Activated T-cell treated with anti-CD3 and anti-CD28 coated beads for 4 hours (primary cell): ENCODE measurements at regions not wholly inside any gene's neighbourhood (a gene's known extent, or its start where the extent isn't known, plus 50 kb on each side); places are given as distances from the start of the nearest gene placed in this dataset.
"Not testable (repeated sequence)": the region's sequence is repeated elsewhere in the genome, so short reads cannot be mapped to it uniquely, and the experiment has no call there.

Source experiments
- DNase-seq: peaks from one replicate; pipeline ENCODE4 v3.0.0-alpha.2; 2020

DNA sequence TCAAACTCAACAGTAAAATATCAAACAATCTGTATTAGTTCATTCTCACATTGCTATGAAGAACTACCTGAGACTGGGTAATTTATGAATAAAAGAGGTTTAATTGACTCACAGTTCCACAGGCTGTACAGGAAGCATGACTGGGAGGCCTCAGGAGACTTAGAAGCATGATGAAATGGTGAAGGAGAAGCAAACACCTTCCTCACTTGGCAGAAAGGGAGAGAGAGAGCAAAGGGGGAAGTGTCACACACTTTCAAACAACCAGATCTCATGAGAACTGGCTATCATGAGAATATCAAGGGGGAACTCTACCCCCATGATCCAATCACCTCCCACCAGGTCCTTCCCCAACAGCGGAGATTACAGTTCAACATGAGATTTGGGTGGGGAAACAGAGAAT lies 198.5 kb upstream of the CRIM1 start:
- not testable (repeated sequence) for DNase-seq

DNA sequence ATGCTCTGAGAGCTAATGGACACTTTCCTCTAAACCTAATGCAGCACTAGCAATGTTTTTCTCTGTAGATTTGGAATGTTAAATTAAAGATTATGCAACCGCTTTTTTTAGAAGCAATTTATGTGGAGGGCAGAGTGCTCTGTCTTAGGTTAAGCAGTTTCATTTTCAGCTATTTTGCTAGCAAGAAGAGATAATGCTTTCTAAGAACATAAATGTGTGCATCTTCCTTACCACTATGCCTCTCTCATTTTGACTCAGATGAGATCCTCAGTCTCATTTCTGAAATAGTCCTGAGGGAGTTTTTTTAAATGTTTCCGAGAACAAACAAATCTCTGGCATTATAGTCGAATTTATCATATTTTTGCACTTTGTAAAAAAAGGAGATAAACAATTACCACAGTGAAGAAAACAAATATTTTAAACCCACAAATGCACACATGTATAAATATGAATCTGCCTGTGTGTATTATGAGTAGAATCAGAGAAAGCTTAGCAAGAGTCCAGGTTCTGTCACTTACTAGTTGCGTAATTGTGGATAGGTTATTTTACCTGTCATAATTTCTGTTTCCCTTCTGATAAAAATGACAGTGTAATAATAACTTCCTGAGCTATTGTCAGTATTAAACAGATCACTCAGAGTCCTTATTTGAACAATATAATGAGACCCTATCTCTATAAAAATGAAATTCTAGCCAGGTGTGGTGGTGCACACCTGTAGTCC lies 207.7 kb upstream of the CRIM1 start:
- DNase-seq, result no peak

DNA sequence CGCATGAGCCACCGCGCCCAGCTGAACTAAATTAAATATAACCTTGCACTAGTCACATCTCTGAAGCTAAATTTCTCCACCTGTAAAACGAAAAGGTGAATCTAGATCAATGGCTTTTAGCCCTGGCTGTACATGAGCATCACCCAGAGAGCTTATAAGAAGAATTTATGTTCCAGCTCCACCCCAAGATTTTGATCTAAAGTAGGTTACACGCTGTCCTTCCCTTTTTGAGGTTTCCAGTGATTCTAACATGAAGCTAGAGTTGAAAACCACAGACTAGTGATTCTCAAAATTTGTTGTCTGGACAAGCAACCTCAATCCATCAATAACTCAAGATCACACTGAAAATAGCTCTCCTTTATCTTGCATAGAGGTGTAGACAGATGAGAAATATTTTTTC lies 208.8 kb upstream of the CRIM1 start:
- no peak for DNase-seq

DNA sequence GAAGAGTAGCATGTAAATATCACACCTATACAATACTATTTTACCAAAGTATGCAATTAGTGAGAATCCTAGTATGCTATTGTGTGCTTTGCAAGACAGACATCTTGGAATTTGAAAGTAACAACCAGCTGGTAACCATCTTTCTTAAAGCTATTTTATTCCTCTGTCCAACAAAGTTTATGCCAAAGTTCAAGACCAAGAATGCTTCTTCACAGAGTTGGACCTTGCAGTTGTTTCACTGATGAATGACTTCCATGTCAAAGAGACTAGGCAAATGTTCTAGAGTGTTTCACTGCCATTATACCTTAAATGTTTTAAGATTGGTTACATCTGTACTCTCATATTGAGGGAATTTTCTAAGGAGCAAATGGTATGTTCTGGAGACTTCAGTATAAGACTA lies 215.2 kb upstream of the CRIM1 start:
- no peak for DNase-seq

DNA sequence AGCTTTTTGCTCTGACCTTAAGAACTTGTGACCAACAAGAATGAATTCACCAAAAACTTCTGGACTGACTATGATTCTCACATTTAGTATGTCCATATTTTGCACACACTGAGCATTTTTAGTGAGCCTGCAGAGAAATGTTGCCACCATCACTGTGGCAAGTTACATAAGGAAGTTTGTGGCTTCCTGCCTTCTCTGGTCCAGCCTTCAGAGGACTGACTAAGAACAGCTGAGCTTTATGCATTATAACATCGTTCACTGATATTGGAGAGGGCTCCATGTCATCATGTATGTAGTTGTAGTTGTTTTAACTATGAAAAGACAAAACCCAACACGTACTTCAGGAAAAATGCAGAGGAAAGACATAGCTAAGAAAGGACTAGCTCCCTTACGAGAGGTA lies 218.0 kb upstream of the CRIM1 start:
- no peak for DNase-seq

DNA sequence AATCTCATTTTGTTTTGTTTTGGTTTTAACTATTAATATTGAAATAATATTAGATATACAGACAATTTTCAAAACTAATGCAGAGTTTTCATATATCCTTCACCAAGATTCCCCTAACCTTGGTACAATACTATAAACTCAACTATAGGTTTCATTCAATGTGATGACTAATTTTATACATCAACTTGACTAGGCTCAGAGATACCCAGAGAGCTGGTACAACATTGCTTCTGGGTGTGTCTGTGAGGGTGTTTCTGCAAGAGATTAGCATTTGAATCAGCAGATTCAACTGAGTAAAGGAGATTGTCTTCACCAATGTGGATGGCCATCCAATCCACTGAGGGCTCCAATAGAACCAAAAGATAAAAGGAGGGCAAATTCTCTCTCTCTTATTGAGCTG lies 221.3 kb upstream of the CRIM1 start:
- DNase-seq, result no peak

DNA sequence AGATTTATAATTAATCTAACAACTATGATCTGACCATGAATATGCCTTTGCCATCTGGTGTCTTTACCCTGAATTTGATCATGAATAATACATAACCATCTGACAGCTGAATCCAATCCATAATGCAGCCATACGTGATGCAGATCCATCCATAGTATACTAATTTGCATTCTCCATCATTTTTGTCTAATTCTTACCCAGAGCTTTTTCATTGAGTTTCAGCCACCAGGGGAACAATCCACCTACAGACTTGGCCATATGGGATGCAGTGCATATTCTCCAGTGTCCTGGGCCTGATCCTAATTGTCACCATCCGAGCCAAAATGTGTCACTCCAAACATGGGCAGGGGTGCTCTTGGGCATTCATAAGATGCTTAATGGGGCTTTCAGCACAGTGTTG lies 227.2 kb upstream of the CRIM1 start:
- DNase-seq, result no peak

DNA sequence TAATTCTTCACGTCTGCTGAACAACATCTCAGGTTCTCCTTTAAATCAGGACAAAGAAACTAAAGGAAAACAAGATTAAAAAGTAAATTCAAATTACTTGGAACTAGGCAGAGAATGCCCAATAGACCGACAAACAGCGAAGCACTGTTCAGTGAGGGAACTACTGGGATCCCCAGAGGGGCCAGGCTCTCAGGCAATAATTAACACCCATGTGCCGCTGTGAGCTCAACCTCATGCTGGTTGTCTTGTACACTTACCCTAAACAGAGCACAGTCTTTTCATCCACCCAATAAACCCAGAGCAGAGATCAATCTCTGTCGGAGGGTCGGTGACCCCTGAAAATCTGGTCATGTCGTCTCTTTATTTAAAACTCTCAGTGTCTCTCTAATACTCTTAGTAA lies 229.9 kb upstream of the CRIM1 start:
- no peak for DNase-seq

DNA sequence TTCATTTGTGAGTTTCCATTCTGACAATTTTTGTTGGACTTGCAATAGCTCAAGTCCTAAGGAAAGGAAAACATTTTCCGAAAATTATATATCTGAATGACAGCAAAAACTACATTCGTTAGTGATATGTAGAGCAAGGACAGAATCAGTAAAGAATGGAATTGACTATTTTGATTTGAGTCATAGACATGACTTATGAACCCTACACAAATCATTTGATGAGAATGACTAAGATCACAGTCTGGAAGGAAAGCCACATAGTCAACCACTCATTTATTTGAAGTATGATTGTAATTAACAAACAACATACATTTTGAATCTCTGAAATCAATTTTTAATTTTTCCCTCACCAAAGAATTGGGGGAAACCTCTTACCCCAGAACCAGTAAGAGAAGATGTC lies 231.6 kb upstream of the CRIM1 start:
- DNase-seq, result no peak

DNA sequence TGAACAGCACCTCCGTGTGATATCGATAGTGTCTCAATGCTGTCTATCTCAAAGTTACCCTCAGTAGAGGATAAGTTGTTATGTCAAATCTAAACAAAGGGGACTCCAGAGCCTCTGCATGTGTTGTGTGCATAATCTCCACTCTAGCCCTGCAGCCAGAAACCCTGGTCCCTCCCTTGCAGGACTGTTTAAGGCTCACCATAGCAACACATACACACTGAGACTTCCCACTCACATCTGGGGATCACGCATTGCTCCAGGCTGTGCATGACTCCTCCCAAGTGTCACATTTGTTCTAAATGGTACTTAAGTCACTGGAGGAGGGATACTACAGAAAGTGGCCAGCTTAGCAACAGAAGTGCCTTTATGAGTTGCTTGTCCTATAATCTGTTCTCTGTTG lies 258.6 kb upstream of the CRIM1 start:
- no peak for DNase-seq

DNA sequence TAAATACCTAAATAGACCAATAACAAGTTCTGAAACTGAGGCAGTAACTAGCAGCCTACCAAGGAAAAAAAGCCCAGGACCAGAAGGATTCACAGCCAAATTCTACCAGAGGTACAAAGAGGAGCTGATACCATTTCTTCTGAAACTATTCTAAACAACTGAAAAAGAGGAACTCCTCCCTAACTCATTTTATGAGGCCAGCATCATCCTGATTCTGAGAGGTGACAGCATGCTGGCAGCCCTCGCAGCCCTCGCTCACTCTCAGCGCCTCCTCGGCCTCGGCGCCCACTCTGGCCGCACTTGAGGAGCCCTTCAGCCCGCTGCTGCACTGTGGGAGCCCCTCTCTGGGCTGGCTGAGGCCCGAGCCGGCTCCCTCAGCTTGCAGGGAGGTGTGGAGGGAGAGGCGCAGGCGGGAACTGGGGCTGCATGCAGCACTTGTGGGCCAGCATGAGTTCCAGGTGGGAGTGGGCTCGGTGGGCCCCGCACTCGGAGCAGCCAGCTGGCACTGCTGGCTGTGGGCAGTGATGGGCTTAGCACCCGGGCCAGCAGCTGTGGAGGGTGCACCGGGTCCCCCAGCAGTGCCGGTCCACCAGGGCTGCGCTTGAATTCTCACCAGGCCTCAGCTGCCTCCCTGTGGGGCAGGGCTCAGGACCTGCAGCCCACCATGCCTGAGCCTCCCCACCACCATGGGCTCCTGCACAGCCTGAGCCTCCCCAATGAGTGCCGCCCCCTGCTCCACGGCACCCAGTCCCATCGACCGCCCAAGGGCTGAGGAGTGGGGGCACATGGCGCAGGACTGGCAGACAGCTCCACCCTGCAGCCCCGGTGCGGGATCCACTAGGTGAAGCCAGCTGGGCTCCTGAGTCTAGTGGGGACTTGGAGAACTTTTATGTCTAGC lies 263.5 kb upstream of the CRIM1 start:
- not testable (repeated sequence) for DNase-seq

DNA sequence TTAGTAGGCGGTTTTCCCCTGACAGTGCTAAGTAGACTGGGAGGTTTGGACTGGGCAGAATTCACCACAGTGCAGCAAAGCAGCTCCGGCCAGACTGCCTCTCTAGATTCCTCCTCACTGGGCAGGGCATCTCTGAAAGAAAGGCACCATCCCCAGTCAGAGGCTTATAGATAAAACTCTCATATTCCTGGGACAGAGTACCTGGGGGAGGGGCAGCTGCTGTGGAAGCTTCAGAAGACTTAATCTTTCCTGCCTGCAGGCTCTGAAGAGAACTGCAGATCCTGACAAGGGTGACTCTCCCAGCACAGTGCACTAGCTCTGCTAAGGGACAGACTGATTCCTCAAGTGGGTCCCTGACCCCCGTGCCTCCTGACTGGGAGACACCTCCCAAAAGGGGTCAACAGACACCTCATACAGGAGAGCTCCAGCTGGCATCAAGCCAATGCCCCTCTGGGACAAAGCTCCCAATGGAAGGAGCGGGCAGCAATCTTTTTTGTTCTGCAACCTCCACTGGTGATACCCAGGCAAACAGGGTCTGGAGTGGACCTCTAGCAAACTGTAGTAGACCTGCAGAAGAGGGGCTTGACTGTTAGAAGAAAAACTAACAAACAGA lies 266.8 kb upstream of the CRIM1 start:
- no peak for DNase-seq

DNA sequence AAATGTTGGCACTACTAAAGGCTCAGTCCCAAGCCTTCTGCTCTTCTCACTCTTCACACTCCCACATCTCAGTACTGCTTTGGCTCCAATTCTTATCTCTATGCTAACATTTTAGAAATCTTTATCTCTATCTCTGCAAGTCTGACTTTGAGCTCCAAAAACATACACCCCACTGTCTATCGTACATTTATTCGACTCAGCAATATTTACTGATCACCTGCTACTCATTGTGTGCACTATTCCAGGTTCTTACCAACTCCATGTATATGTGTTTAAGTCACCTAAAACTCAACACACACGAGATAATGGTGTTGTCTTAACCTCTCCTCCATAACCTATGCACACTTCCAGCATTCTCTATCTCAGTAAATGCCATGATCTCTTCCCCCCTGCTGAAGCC lies 268.2 kb upstream of the CRIM1 start:
- no peak for DNase-seq

DNA sequence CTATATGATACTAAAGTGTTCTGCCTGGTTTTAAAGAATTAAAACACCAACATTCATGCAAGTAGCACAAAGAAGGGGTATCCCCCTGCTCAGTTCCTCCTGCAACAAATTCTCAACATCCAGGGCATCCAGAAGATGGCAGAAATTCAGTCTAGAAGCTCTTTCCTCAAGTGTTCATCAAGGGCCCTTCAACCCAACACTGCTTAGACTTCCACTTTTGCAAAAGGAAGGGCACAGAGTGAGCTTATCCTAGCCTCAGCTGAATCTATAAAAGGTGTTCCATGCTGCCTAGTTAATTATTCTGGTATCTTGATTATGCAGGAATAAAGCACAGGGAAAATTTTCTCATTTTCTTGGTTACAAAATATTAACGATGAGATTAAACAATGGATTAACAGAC lies 275.8 kb upstream of the CRIM1 start:
- DNase-seq, result no peak

DNA sequence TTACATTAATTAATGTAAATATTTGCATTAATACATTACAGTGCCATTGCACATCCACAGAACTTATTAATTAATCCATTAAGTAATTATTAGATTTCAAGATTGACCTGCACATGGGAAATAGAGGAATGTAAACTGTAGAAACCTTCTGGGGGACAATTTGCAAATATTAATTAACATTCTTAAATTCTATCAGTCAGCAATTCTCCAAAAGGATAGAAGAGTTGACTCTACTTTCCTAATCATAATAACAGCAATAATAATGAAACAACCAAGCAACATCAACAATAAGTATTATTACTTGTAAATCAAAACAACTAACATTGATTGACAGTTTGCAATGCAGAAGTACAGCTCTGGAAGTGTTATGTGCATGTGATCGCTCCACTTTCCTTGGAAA lies 281.6 kb upstream of the CRIM1 start:
- no peak for DNase-seq

DNA sequence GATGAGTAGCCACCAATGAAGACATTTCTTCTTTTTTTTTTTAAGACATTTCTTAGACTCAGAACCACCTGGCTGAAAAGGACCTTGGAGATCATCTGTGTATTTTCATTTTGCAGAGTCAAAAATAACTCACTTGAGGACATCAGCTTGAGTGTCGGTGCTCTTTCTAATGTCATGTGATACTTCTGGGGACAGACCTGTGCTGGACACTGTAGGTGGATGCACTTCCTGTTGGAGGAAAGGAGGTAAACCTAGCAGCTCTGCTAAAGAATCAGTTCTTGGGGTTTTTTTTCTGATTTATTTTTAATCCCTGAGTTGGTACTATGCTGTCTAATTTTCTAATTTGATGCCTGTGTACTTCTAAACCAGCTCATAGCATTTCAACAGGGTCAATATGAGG lies 283.9 kb upstream of the CRIM1 start:
- DNase-seq, result no peak

DNA sequence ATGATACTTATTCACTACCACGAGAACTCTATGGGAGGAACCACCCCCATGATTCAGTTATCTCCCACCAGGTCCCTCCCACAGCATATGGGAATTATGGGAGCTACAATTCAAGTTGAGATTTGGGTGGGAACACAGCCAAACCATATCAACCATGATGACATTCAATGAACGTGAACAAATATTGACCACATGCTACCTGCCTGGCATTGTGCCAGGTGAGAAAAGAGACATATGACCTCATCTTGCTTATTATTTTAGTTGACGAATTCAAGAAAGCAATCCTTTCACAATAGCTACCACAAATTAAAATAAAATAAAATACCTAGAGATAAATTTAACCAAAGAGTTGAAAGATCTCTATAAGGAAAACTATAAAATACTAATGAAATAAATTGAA lies 286.5 kb upstream of the CRIM1 start:
- no peak for DNase-seq

DNA sequence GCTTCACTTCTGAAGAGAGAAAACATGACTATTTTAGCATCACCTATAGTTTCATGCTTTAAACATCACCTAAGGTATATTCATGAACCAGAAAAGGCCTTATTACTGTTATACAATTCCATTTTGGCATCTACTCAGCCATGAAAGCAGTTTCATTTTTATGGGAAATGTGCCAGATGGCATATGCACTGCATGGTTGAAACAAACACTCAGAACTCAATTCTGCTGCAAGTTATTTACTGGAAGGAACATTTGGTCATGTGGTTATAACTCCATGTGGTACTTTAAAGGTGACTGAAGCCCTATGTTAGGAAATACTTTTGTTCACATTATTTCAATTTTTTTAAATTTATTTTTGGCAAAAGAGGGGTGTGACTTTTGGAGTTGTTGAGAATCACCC lies 287.5 kb upstream of the CRIM1 start:
- no peak for DNase-seq

DNA sequence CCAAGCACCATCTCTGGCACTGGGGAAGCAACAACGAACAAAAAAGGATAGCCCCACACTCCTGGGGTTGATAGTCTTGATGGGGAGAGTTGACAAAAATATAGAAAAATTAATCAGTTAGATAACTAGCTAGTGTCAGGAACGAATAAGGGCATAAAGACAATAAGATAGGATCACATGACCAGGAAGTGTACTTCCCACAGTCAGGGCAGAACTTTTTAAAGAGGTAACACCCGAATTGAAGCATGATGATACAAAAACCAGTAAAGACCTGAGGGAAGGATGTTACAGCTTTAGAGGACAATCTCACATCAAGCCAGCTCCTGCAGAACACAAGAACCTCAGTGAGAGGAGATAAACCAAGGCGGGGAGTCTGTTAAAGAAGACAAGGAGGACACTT lies 295.4 kb upstream of the CRIM1 start:
- no peak for DNase-seq

DNA sequence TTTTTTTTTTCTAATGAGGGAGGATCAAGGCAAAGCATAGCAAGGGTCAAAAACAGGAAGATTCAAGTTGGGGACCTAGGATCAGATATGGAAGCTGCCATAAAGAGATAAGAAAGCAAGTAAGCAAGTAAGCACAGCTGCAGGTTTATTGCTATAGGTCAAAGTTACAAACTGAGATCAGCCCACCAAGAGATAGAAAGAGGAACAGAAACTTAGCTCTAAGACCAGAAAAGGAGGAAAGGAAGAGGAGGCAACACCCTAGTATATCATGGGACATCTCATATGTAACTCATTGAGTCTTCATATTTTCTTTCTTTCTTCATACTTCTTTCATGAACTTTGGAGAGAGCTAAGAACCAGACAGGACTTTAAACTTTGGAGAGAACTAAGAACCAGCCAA lies 295.9 kb upstream of the CRIM1 start:
- no peak for DNase-seq

DNA sequence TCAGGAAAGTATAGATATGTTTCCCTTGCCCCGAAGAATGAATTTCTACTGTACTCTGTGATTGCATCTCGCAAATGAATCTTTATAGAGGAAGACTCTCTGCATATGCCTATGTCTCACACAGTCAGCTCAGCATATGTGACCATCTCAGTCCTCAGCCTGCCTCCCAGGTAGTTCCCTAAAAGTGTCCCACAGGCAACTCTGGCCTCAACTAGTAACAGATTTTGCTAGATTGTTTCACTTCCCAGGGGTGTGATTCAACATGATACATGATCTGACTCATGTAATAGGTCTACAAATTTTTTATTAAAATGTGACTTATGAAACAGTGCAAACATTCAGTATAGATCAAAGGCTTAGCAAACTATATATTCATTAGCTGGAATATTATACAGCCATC lies 296.6 kb upstream of the CRIM1 start:
- DNase-seq, result no peak

DNA sequence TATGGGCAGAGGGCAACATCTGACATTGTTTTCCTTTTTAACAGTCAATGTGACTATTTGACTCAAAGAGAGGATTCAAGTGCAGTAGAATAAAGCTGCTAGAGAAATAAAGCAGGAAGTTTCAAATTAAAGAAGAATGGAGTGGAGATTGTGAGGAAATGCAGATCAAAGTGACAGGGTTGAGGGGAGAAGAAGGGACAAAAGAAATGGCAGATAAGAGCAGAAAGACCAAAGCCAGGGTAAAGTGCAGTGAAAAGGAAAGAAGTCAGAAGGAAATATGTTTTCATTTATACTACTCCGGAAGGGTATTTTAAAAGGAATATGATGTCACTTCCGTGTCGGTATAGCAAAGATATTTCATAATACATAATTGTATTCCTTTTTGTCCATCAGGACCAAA lies 297.5 kb upstream of the CRIM1 start:
- no peak for DNase-seq

DNA sequence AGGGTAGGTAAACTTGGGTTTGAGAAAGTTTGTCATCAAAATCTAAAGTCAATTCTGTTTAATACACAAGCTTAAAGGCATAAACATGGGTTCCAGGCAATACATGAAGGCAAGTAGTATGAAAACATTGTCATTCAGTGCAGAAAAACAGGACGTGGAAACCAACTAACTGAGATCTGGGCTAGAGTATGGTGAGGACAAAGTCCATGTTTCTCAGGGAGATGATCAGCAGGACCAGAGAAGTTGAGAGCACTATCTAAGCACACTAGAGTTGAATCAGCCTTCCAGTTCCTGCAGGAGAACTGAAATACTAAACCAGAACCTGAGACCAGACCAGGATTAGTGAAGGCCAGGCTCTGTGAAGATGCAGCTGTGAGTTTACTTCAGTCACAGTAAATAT lies 302.8 kb upstream of the CRIM1 start:
- DNase-seq, result no peak

DNA sequence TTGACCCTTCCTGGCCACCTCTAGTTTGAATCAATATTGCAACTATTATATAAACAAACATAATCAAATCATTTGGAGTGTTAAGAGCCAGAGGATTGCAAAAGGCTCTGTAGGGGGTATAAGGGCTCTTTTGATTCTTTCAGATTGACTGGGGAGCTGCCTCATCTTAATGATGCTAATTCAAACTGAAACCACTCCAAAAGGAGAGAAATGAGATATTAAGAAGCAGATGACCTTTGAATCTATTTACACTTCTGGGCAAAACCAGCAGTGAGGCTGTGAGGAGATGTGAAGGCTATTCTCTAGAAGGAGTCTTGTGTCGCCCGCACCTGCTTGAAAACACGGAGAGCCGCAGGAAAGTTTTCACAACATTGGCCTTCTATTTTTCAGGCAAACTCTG lies 311.2 kb upstream of the CRIM1 start:
- no peak for DNase-seq
